HepG2 (cell line): ENCODE measurements at regions not wholly inside any gene's neighbourhood (a gene's known extent, or its start where the extent isn't known, plus 50 kb on each side); places are given as distances from the start of the nearest gene placed in this dataset.

ENCODE experiments used
- ATAC-seq: fragments of 200-7000 bp; cut with Tn5 transposase; 3 replicates; pipeline ENCODE4 v1.9.1; 2020; ENCODE audit warnings: mild to moderate bottlenecking, moderate library complexity
- BruUV-seq: library from RNA; stranded (reverse); fragments of 400-500 nt; replicated peaks from 2 replicates; lab custom pipeline; 2021; lab: Mats Ljungman, UMichigan
- CTCF ChIA-PET: fragments of 300-600 bp; formaldehyde crosslinking; extraction: SDS; loops from one replicate; lab custom pipeline; 2021; ENCODE audit warnings: low total read pairs, inconsistent platforms, low intra/inter-chr PET ratio; lab: Yijun Ruan, JAX
- POLR2A ChIA-PET: fragments of 350-600 bp; sonication (Branson Sonifier 250); formaldehyde crosslinking; loops from one replicate; lab custom pipeline; 2020; ENCODE audit warnings: antibody characterized with exemption, inconsistent platforms; lab: Yijun Ruan, JAX
- DNase-seq: peaks from one replicate; pipeline ENCODE4 v3.0.0-alpha.2; 2015; ENCODE audit warnings: low spot score
- FAIRE-seq: peaks from 3 replicates; lab custom pipeline; 2011; peaks lifted over from hg19 to GRCh38; lab: Jason Lieb, UNC
- H2AFZ ChIP-seq: one replicate; pipeline ENCODE4 v1.6.1; 2011; ENCODE audit warnings: low read length, inconsistent platforms
- H3K27ac ChIP-seq: fragments of 300-600 bp; 3 replicates; pipeline ENCODE4 v1.8.0; 2011; ENCODE audit warnings: mixed run types, mild to moderate bottlenecking, mixed read lengths, low read length, inconsistent platforms; ENCODE audit not compliant: insufficient read depth; ENCODE audit errors: extremely low read length
- H3K27me3 ChIP-seq, 2 experiments: fragments of 200-600 bp in 1 of 2; 2 replicates in 1 of 2; 3 replicates in 1 of 2; pipeline versions ENCODE4 v1.6.0 to v1.8.0; 2011; ENCODE audit warnings: low read length in 2 of 2, mild to moderate bottlenecking in 2 of 2, moderate library complexity in 2 of 2, inconsistent platforms in 1 of 2; ENCODE audit not compliant: insufficient read depth in 2 of 2, control insufficient read depth in 1 of 2
- H3K36me3 ChIP-seq, 2 experiments: fragments of 200-600 bp in 1 of 2; replicated peaks in 1 of 2; 2 replicates in 1 of 2; 3 replicates in 1 of 2; pipeline versions ENCODE4 v1.5.1 to v1.8.0; 2011; ENCODE audit warnings: low read length in 2 of 2, inconsistent platforms in 1 of 2; ENCODE audit not compliant: insufficient read depth in 2 of 2, control insufficient read depth in 1 of 2
- H3K4me1 ChIP-seq: 2 replicates; pipeline ENCODE4 v1.5.1; 2012; ENCODE audit warnings: low read length, inconsistent platforms; ENCODE audit not compliant: insufficient read depth
- H3K4me2 ChIP-seq: 2 replicates; pipeline ENCODE4 v1.6.0; 2011; ENCODE audit warnings: low read depth, low read length, inconsistent platforms
- H3K4me3 ChIP-seq, 3 experiments: fragments of 200-600 bp in 1 of 3; sonication (generic), shearing (Covaris generic) in 1 of 3; replicated peaks in 1 of 3; 2 replicates each; pipeline ENCODE4 v1.5.1; 2011 to 2016; ENCODE audit warnings: low read length in 3 of 3, inconsistent platforms in 2 of 3, low read depth in 2 of 3, mild to moderate bottlenecking in 2 of 3, control low read depth in 1 of 3, mixed read lengths in 1 of 3; ENCODE audit not compliant: insufficient read depth in 1 of 3
- H3K79me2 ChIP-seq: one replicate; pipeline ENCODE4 v1.6.1; 2011; ENCODE audit warnings: low read length, inconsistent platforms; ENCODE audit not compliant: insufficient read depth
- H3K9ac ChIP-seq: 2 replicates; pipeline ENCODE4 v1.6.0; 2011; ENCODE audit warnings: mild to moderate bottlenecking, low read depth, low read length, inconsistent platforms; ENCODE audit not compliant: insufficient read depth
- H3K9me3 ChIP-seq: 2 replicates; pipeline ENCODE4 v1.5.1; 2012; ENCODE audit warnings: mild to moderate bottlenecking, low read length
- H4K20me1 ChIP-seq: 2 replicates; pipeline ENCODE4 v1.6.0; 2011; ENCODE audit warnings: inconsistent platforms, mild to moderate bottlenecking, low read length, moderate library complexity; ENCODE audit not compliant: insufficient read depth
- EED ChIP-seq: sonication (generic); formaldehyde crosslinking; IDR thresholded peaks from 2 replicates; pipeline ENCODE4 v1.5.0; 2020; ENCODE audit warnings: mild to moderate bottlenecking, missing genetic modification reagents
- KDM1A ChIP-seq: IDR thresholded peaks from 2 replicates; pipeline ENCODE4 v1.6.1; 2016; ENCODE audit warnings: missing compliant biosample characterization
- KDM2A ChIP-seq: sonication (generic); formaldehyde crosslinking; IDR thresholded peaks from 2 replicates; pipeline ENCODE4 v1.4.0; 2020; ENCODE audit warnings: low read depth, missing genetic modification reagents, borderline replicate concordance
- MAZ ChIP-seq, 2 experiments: sonication (generic) in 1 of 2; formaldehyde crosslinking in 1 of 2; IDR thresholded peaks; 2 replicates each; pipeline versions ENCODE4 v1.5.0 to v1.6.1; 2012 to 2020; ENCODE audit warnings: low read depth in 2 of 2, mild to moderate bottlenecking in 2 of 2, borderline replicate concordance in 1 of 2, improper control_type of control experiment in 1 of 2, low read length in 1 of 2, missing genetic modification reagents in 1 of 2, moderate library complexity in 1 of 2
- MTF2 ChIP-seq: sonication (generic); formaldehyde crosslinking; IDR thresholded peaks from 2 replicates; pipeline ENCODE4 v1.5.0; 2020; ENCODE audit warnings: missing genetic modification reagents, borderline replicate concordance
- SMAD9 ChIP-seq: sonication (generic); formaldehyde crosslinking; IDR thresholded peaks from 2 replicates; pipeline ENCODE4 v1.5.1; 2020; ENCODE audit warnings: mild to moderate bottlenecking, missing genetic modification reagents
- ZNF335 ChIP-seq: sonication (generic); formaldehyde crosslinking; IDR thresholded peaks from 2 replicates; pipeline ENCODE4 v1.4.0; 2020; ENCODE audit warnings: missing genetic modification reagents
- ZNF343 ChIP-seq: sonication (generic); formaldehyde crosslinking; IDR thresholded peaks from 2 replicates; pipeline ENCODE4 v1.4.0; 2020; ENCODE audit warnings: mild to moderate bottlenecking, missing genetic modification reagents
- ZNF577 ChIP-seq: sonication (generic); formaldehyde crosslinking; IDR thresholded peaks from 2 replicates; pipeline ENCODE4 v1.4.0; 2020; ENCODE audit warnings: mild to moderate bottlenecking, low read depth, missing genetic modification reagents, borderline replicate concordance
- WGBS: methylation state at CpG from one replicate; pipeline ENCODE4 v1.1.6; 2017; ENCODE audit warnings: low lambda C conversion rate; 5-methylcytosine and 5-hydroxymethylcytosine counted together
- in situ Hi-C: cut with HindIII; loops from 2 replicates; pipeline ENCODE4 v1.10.0; 2017; ENCODE audit warnings: low pct_unique_long_range_greater_than_20kb; ENCODE audit not compliant: extremely low pct_ligation_motif_present
- intact Hi-C: fragments of 100-400 bp; cut with micrococcal nuclease; formaldehyde crosslinking; loops from one replicate; pipeline ENCODE4 v1.10.0; 2022; ENCODE audit not compliant: unreplicated experiment
- TF ChIP-seq, protein P1 (sequence below): sonication (generic); formaldehyde crosslinking; IDR thresholded peaks from 2 replicates; pipeline ENCODE4 v1.5.0; 2020; ENCODE audit warnings: missing genetic modification reagents
- TF ChIP-seq, protein P2 (sequence below): sonication (generic); formaldehyde crosslinking; IDR thresholded peaks from 2 replicates; pipeline ENCODE4 v1.5.1; 2020; ENCODE audit warnings: mild to moderate bottlenecking, missing genetic modification reagents
- TF ChIP-seq, protein P3 (sequence below): sonication (generic); formaldehyde crosslinking; IDR thresholded peaks from 2 replicates; pipeline ENCODE4 v1.4.0; 2020; ENCODE audit warnings: missing genetic modification reagents, mild to moderate bottlenecking, borderline replicate concordance

DNA sequence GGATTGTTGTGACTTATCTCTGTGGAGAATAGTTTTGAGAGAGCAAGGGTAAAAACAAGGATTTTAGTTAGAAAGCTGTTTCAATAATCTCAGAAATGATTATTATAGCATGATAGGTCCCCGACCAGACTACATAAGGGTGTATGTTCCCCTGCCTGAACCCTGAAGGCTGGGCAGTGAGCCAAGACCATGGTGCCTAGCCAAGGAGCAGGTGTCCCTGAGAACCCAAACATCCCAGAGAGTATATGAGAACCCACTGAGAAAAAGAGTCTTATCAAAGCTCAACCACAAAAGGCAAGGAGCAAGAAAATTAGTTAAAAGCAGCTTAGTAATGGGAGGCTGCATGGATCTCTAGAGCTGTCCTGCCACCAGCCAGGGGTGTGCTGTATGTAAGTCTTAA, 94.9 kb upstream of the UNC5C start (continued):
- TF ChIP-seq, protein P1, sequence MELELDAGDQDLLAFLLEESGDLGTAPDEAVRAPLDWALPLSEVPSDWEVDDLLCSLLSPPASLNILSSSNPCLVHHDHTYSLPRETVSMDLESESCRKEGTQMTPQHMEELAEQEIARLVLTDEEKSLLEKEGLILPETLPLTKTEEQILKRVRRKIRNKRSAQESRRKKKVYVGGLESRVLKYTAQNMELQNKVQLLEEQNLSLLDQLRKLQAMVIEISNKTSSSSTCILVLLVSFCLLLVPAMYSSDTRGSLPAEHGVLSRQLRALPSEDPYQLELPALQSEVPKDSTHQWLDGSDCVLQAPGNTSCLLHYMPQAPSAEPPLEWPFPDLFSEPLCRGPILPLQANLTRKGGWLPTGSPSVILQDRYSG (CRISPR knock-in tag) = no peak
- no peak for TF ChIP-seq SMAD9 (CRISPR knock-in tag)
- TF ChIP-seq ZNF343 (CRISPR knock-in tag) = no peak
- no peak for TF ChIP-seq MTF2

DNA sequence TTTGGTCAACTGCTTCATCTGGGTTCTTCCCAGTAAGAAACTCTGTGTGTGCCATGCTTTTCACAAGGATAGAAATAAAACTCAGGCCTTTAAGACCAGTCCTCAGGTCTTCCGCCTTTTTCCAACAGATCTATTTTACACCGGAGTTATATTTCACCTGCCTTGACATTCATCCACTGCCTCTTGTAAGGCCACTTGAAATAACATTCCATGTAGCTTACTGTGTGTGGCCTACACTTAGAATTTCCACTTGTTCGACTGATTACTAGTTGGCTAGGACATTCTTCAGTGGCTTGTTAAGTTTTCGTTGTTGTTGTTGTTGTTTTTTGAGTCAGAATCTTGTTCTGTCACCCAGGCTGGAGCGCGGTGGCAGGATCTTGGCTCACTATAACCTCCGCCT, 92.8 kb upstream of the UNC5C start:
- no peak overlapping the region for H3K27ac ChIP-seq
- H3K4me2 ChIP-seq = no peak overlapping the region
- 62% methylated on average over 7 of the region's 7 CpGs for WGBS
- H3K4me3 ChIP-seq = no peak overlapping the region
- CTCF ChIA-PET = no interaction called here
- FAIRE-seq (no peak), DNase-seq (no peak)
- no TSS peak for BruUV-seq
- in situ Hi-C loops = no loop called here
- H3K4me1 ChIP-seq = no peaks in the 10 kb centered on the region
- H3K36me3 ChIP-seq = no peaks in the 10 kb centered on the region
- no peak for TF ChIP-seq MAZ (IDR thresholded peaks at IDR 0.05; ENCODE audit: borderline replicate concordance, low read depth, low read length)
- TF ChIP-seq MAZ (CRISPR knock-in tag; IDR thresholded peaks at IDR 0.05; ENCODE audit: low read depth) = no peak
- TF ChIP-seq KDM1A (CRISPR knock-in tag) = no peak
- TF ChIP-seq, all 625 proteins: peak for 0
- Histone ChIP-seq H3K9me3 (peaks cover 35% of the 10 kb centered on the region), H3K9ac (no peak overlapping the region), H2AFZ (no peak overlapping the region), H3K79me2 (no peaks in the 10 kb centered on the region), H4K20me1 (no peaks in the 10 kb centered on the region), H3K27me3 (no peaks in the 10 kb centered on the region)
- intact Hi-C loops = no loop called here
- POLR2A ChIA-PET = no interaction called here
- ATAC-seq = no peak

DNA sequence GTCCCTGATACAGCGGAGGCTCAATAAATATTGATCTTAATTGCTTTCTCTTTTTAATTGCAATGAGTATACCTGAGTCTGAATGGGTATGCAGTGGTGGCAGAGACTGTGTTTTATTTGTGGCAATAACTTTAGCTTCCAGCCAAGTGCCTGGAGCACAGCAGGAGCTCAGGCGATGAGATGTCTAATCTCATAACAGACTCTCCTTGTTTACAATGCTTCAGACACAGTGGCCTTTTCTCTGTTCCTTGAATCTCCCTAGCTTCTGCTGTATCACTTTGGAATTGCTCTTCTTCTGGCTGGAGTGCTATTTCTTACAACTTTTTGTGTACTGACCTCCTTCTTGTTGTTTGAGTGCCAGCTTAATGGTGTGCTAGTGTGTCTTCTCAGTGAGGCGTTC, 91.5 kb upstream of the UNC5C start:
- no peak for FAIRE-seq
- in situ Hi-C loops = no loop called here
- ChIA-PET CTCF (no interaction called here), POLR2A (no interaction called here)
- no peak for DNase-seq
- intact Hi-C loops = no loop called here
- H3K4me1 ChIP-seq = no peaks in the 10 kb centered on the region
- H3K27ac ChIP-seq = no peak overlapping the region
- H3K4me3 ChIP-seq = no peak overlapping the region
- H3K9me3 ChIP-seq = peaks cover 28% of the 10 kb centered on the region
- no peak overlapping the region for H3K4me2 ChIP-seq
- no TSS peak for BruUV-seq
- H3K79me2 ChIP-seq = no peaks in the 10 kb centered on the region
- no peak overlapping the region for H2AFZ ChIP-seq
- H3K36me3 ChIP-seq = no peaks in the 10 kb centered on the region
- no peak overlapping the region for H3K9ac ChIP-seq
- no peaks in the 10 kb centered on the region for H4K20me1 ChIP-seq
- 0% methylated on average over 3 of the region's 3 CpGs for WGBS
- ATAC-seq = no peak
- no peaks in the 10 kb centered on the region for H3K27me3 ChIP-seq
- TF ChIP-seq, protein P2, sequence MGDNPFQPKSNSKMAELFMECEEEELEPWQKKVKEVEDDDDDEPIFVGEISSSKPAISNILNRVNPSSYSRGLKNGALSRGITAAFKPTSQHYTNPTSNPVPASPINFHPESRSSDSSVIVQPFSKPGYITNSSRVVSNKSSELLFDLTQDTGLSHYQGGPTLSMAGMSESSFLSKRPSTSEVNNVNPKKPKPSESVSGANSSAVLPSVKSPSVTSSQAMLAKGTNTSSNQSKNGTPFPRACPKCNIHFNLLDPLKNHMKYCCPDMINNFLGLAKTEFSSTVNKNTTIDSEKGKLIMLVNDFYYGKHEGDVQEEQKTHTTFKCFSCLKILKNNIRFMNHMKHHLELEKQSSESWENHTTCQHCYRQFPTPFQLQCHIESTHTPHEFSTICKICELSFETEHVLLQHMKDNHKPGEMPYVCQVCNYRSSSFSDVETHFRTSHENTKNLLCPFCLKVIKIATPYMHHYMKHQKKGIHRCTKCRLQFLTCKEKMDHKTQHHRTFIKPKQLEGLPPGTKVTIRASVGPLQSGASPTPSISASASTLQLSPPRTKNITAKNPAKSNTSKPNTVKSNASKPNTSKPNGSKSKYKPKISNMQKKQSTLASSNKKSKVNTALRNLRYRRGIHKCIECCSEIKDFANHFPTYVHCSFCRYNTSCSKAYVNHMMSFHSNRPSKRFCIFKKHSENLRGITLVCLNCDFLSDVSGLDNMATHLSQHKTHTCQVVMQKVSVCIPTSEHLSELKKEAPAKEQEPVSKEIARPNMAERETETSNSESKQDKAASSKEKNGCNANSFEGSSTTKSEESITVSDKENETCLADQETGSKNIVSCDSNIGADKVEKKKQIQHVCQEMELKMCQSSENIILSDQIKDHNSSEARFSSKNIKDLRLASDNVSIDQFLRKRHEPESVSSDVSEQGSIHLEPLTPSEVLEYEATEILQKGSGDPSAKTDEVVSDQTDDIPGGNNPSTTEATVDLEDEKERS (CRISPR knock-in tag) = no peak
- no peak for TF ChIP-seq ZNF577 (CRISPR knock-in tag)
- TF ChIP-seq, protein P3, sequence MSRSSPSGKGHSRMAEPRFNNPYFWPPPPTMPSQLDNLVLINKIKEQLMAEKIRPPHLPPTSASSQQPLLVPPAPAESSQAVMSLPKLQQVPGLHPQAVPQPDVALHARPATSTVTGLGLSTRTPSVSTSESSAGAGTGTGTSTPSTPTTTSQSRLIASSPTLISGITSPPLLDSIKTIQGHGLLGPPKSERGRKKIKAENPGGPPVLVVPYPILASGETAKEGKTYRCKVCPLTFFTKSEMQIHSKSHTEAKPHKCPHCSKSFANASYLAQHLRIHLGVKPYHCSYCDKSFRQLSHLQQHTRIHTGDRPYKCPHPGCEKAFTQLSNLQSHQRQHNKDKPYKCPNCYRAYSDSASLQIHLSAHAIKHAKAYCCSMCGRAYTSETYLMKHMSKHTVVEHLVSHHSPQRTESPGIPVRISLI = no peak
- TF ChIP-seq EED (CRISPR knock-in tag) = no peak
- TF ChIP-seq ZNF335 = no peak
- no peak for TF ChIP-seq KDM2A
